ENCODE measurements at regions not wholly inside any gene's neighbourhood (a gene's known extent, or its start where the extent isn't known, plus 50 kb on each side); places are given as distances from the start of the nearest gene placed in this dataset.

DNA sequence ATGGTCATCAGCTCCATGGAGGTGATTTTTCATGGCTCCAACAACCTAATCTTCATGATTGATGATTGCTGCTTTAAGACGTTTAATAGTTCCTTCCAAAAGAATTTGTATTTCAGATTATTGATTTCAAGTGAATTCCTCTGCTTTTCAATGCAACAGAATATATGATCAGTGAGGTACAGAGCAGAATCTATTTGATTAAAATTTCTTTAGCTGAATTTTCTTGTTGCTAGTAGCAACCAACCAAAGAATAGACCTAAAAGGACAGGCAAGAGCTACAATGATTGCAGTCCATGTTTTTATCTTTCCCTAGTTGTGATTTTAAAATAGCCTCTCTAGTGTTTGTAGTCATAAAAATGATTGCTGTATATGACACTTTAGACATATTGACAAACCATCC, 76.8 kb upstream of the SCEL start:
- no peak overlapping the region for H3K4me3 ChIP-seq
- DNase-seq (ENCODE audit: extremely low read depth in 1 of 4, low spot score in 3 of 4) (no peak), FAIRE-seq (no peak), ATAC-seq (no peak)
- H3K27ac ChIP-seq (ENCODE audit: extremely low read depth, low read depth, low read length): no peak overlapping the region
- H3K36me3 ChIP-seq (ENCODE audit: control insufficient read depth, insufficient read depth, low read length): no peaks in the 10 kb centered on the region
- no peak overlapping the region for H2AFZ ChIP-seq (ENCODE audit: low read depth, low read length)
- no peaks in the 10 kb centered on the region for H3K9me3 ChIP-seq (replicated peaks; ENCODE audit: control insufficient read depth, insufficient read depth, low read depth, low read length)
- no peak overlapping the region for H3K9ac ChIP-seq (ENCODE audit: insufficient read depth in 1 of 2, low read depth in 2 of 2, low read length in 2 of 2)
- no peaks in the 10 kb centered on the region for H3K27me3 ChIP-seq (ENCODE audit: control insufficient read depth in 2 of 2, insufficient read depth in 2 of 2, low read length in 2 of 2)
- WGBS (ENCODE audit: insufficient coverage, low coverage, missing lambda C conversion rate): 0% methylated on average over 1 of the region's 1 CpG
- H3K79me2 ChIP-seq (ENCODE audit: control insufficient read depth, insufficient read depth, low read length): no peaks in the 10 kb centered on the region
- intact Hi-C loops (cut with micrococcal nuclease): no loop called here
- TF ChIP-seq FOXA3 (CRISPR knock-in tag; conservative IDR thresholded peaks at IDR 0.05 in 1 of 2, IDR thresholded peaks at IDR 0.05 in 1 of 2) (no peak), RFX1 (IDR thresholded peaks at IDR 0.05) (peak; percentile 20; the same call in 1 of the 2 replicates), BDP1 (IDR thresholded peaks at IDR 0.05; ENCODE audit: insufficient read depth, insufficient read length) (no peak)
- TF ChIP-seq, protein P1, sequence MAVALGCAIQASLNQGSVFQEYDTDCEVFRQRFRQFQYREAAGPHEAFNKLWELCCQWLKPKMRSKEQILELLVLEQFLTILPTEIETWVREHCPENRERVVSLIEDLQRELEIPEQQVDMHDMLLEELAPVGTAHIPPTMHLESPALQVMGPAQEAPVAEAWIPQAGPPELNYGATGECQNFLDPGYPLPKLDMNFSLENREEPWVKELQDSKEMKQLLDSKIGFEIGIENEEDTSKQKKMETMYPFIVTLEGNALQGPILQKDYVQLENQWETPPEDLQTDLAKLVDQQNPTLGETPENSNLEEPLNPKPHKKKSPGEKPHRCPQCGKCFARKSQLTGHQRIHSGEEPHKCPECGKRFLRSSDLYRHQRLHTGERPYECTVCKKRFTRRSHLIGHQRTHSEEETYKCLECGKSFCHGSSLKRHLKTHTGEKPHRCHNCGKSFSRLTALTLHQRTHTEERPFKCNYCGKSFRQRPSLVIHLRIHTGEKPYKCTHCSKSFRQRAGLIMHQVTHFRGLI (CRISPR knock-in tag; IDR thresholded peaks at IDR 0.05): no peak
- BruUV-seq (replicated peaks): no TSS peak
- H3K4me1 ChIP-seq (replicated peaks in 1 of 2; ENCODE audit: control insufficient read depth in 2 of 2, insufficient read depth in 2 of 2, low read length in 2 of 2): no peaks in the 10 kb centered on the region
- no peak overlapping the region for H3K4me2 ChIP-seq (ENCODE audit: insufficient read depth, low read length)
- H4K20me1 ChIP-seq (replicated peaks; ENCODE audit: control insufficient read depth, insufficient read depth, low read length): no peaks in the 10 kb centered on the region
- in situ Hi-C loops (cut with MboI): no loop called here
- H3K9me1 ChIP-seq (ENCODE audit: control insufficient read depth, insufficient read depth, low read length): no peaks in the 10 kb centered on the region
- ChIA-PET CTCF (ENCODE audit: low intra/inter-chr PET ratio) (no interaction called here), POLR2A (no interaction called here)

DNA sequence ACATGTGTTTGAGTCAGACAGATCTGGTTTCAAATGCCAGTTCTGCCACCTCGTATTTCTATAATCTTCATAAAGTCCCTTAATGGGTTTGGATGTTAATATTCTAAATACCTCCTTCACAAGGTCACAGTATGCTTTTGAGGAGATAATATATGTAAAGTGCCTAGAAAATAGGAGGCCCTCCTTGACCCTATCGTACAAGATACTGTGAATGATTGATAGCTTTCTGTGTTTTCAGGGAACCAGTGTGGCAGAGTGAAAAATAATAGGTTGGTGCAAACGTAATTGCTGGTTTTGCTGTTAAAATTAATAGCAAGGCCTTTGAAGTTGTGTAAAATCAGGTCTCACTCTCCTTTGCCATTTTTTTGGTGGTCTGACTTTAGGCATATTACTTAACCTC, 77.5 kb upstream of the SCEL start:
- Histone ChIP-seq H3K9ac (ENCODE audit: insufficient read depth in 1 of 2, low read depth in 2 of 2, low read length in 2 of 2) (no peak overlapping the region), H3K27ac (ENCODE audit: extremely low read depth, low read depth, low read length) (no peak overlapping the region), H3K79me2 (ENCODE audit: control insufficient read depth, insufficient read depth, low read length) (no peaks in the 10 kb centered on the region), H3K27me3 (ENCODE audit: control insufficient read depth in 2 of 2, insufficient read depth in 2 of 2, low read length in 2 of 2) (no peaks in the 10 kb centered on the region), H3K4me3 (no peak overlapping the region), H3K36me3 (ENCODE audit: control insufficient read depth, insufficient read depth, low read length) (no peaks in the 10 kb centered on the region), H3K4me2 (ENCODE audit: insufficient read depth, low read length) (no peak overlapping the region), H3K9me1 (ENCODE audit: control insufficient read depth, insufficient read depth, low read length) (no peaks in the 10 kb centered on the region), H3K4me1 (replicated peaks in 1 of 2; ENCODE audit: control insufficient read depth in 2 of 2, insufficient read depth in 2 of 2, low read length in 2 of 2) (no peaks in the 10 kb centered on the region), H3K9me3 (replicated peaks; ENCODE audit: control insufficient read depth, insufficient read depth, low read depth, low read length) (no peaks in the 10 kb centered on the region), H2AFZ (ENCODE audit: low read depth, low read length) (no peak overlapping the region), H4K20me1 (replicated peaks; ENCODE audit: control insufficient read depth, insufficient read depth, low read length) (no peaks in the 10 kb centered on the region)
- in situ Hi-C loops (cut with MboI): no loop called here
- DNase-seq (ENCODE audit: extremely low read depth in 1 of 4, low spot score in 3 of 4) (no peak), ATAC-seq (no peak), FAIRE-seq (no peak)
- no TSS peak for BruUV-seq (replicated peaks)
- WGBS (ENCODE audit: insufficient coverage, low coverage, missing lambda C conversion rate): 2% methylated on average over 3 of the region's 3 CpGs
- TF ChIP-seq MEIS2 (IDR thresholded peaks at IDR 0.05; ENCODE audit: partially characterized antibody) (peak; percentile 25), RCOR1 (IDR thresholded peaks at IDR 0.05; ENCODE audit: borderline replicate concordance in 1 of 2, low read depth in 2 of 2, low read length in 2 of 2) (no peak), SMAD2 (IDR thresholded peaks at IDR 0.05; ENCODE audit: low read depth, low read length) (no peak)
- TF ChIP-seq, protein P2, sequence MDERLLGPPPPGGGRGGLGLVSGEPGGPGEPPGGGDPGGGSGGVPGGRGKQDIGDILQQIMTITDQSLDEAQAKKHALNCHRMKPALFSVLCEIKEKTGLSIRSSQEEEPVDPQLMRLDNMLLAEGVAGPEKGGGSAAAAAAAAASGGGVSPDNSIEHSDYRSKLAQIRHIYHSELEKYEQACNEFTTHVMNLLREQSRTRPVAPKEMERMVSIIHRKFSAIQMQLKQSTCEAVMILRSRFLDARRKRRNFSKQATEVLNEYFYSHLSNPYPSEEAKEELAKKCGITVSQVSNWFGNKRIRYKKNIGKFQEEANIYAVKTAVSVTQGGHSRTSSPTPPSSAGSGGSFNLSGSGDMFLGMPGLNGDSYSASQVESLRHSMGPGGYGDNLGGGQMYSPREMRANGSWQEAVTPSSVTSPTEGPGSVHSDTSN (CRISPR knock-in tag; IDR thresholded peaks at IDR 0.05; ENCODE audit: low read depth): no peak
- TF ChIP-seq, protein P2 (tag; conservative IDR thresholded peaks at IDR 0.05; ENCODE audit: low read depth): 0 out of 2 replicates have a peak, but pooled peaks have one; percentile 10
- CTCF ChIA-PET (ENCODE audit: low intra/inter-chr PET ratio): no interaction called here
- POLR2A ChIA-PET: no interaction called here
- intact Hi-C loops (cut with micrococcal nuclease): no loop called here

All from K562 (cell line).